GM21390 (cell line): ENCODE measurements at regions not wholly inside any gene's neighbourhood (a gene's known extent, or its start where the extent isn't known, plus 50 kb on each side); places are given as distances from the start of the nearest gene placed in this dataset.
"Not testable (repeated sequence)": the region's sequence is repeated elsewhere in the genome, so short reads cannot be mapped to it uniquely, and the experiment has no call there.

Experiments used
- ATAC-seq: cut with Tn5 transposase; IDR thresholded peaks from one replicate; pipeline ENCODE4 v1.9.1; 2021; ENCODE audit not compliant: unreplicated experiment

DNA sequence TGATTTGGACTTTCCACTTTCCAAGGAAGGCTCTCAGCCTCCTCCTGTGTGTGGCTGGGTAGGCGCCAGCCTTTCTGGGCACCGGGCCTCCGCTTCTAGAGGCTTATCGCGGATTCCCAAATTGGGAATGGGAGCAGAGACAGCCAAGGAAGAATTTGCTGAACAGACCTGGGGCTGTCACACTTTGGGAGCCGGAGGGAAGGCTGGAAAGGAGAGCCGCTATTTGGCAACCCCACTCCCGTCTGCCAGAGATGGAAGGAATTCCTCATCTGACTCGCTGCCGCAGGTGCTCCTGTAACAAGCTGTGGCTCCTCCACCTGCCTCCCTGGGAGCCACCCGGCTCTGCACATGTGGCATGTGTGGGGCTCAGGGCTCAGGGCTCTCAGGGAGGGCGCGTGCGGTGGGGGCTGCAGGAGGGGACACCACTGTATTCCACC lies 50.8 kb upstream of the ECHDC3 start:
- ATAC-seq: no peak

DNA sequence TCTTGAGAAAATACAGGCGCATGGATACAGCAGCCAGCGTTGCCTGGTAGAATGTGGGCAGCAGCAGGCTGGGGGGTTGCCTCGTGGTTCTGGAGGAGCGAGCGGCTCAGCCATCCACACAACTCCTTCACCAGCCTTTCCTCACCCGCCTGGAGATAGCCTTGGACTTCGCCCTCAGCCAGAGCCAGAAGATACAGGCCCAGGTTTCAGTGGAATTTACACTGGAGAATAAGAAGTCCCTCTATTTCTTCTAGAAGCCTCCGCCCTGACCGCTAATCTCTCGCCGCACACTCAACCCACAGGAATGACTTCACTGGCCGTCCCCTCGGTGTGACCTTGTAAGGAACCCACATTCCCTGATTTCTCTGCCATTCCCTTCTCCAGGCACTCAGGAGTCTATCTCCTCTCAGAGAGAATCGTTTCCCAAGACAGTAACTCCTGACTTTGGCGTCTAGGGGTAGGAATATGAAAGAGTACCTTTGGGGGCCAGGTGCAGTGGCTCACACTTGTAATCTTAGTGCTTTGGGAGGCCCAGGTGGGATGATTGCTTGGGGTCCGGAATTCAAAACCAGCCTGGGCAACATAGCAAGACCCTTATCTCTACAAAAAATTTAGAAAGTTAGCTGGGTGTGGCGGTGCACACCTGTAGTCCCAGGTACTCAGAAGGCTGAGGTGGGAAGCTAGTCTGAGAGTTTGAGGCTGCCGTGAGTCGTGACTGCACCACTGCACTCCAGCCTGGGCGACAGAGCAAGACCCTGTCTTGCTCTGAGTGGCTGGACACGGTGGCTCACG lies 52.0 kb upstream of the ECHDC3 start:
- no peak for ATAC-seq

DNA sequence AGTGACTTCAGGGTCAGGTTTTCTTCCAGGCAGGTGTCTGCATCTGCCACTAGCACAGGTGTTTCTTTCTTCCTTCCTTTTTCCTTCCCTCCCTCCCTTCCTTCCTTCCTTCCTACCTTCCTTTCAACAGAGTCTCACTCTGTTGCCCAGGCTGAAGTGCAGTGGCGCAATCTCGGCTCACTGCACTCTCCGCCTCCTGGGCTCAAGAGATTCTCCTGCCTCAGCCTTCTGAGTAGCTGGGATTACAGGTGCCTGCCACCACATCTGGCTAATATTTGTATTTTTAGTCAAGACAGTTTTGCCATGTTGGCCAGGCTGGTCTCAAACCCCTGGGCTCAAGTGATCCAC lies 53.8 kb upstream of the ECHDC3 start:
- not testable (repeated sequence) for ATAC-seq

DNA sequence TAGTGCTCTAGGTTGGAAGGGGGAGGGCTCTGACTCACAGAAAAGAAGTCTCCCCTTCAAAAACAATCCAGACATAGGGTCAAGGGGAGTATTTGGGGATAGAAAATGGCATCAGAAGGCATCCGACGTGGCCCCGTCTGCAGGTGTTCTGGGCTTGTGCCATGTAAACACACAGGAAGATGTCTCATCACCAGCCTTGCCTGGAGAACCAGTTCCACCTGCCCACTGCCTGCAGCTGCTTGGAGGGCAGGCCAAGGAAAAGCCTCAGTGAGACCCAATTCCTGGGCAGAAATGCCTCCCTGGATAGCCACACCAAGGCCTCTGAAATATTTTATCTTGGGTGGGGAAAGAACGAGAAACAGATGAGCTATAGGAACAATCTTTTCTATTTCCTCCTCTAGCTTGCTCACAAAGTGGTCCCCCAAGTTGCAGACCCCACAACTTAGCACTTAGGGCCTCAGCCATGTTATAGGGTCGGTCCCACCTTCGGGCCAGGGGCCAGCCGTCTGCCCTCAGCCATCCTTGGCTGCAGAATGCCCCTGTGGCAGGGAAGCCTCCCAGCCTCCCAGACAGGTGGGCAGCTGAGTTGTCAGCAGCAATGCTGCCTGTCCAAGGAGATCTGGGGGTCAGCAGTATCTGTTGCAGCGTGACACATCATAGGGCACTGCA lies 54.3 kb upstream of the ECHDC3 start:
- ATAC-seq: no peak

DNA sequence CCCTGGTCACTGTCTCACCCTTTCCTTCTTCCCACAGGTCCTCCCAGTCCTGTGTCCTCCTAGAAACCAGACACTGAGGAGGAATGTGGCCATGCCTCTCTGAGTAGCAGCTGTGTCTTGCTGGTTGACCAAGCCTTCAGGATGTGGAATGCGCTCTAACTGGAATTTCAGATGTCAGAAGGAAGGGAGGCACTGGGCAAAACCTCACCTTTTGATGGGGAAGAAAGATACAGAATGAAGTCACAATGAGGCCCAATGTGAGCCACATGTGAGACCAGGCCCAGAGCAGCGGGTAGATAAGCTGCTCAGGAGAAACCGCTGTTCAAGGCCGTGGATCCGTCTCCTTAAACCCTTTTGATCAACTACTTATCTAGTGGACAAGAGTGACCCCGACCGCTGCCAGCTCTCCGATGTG lies 54.8 kb upstream of the ECHDC3 start:
- no peak for ATAC-seq

DNA sequence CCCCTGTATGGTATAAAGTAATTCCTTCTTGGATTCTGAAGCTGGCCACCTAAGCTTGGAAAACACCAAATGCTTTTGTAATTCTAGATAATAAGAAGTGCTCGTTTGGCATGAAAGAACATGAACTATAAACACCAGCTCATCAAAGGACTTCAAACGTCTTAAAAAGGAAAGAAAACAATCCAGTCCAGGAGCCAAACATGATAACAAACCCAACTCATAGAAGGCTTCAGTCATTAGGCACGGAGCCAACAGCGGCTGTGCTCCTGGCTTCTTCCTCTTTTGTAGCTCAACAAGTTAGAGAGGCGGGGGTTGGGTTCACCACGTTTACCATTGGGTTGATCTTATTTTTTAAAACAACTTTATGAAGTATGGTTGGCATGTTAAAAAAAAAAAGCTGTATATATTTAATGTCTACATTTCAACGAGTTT lies 56.4 kb upstream of the ECHDC3 start:
- no peak for ATAC-seq

DNA sequence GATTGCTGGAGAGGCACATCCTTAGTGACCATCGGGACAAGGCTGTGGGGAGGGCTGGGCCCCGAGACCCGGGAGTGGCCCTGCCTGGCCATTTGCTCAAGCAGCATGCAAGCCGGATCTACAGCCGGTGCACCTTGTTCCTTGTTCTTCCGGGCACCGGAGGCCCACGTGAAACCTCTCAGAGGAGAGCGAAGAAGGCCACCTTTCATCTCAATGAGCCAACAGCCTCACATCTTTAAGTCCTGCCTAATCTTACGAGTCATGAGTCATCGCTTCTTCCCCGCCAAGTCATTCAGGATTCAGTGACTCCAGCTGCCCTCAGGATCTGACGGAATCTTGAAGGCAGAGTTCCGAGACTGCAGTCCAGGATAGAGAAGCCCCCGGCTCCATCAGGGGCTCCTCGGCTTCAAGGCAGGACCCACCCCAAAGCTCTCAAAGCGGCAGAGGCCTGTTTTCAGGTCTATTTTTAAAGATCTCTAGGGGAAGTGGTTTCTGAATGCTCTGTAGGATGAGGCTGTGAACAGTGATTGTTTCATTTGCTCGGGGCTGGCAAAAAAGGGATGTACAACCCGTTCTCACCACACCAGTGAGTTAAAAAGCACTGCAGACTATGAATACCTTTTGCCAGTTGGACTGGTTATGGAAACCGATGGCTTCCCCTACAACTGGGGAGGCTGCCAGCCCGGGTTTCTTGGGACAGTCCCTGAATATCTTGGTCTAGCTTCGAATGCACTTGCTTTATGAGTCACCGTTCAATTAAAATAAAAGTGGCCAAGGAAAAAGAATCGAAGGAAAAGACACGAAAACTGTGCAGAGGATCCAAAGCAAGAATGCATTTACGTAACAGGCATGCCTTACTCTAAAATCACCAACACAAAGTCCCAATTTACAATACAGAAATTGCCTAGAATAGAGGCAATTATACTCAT lies 57.2 kb upstream of the ECHDC3 start:
- ATAC-seq: peak; percentile 65

DNA sequence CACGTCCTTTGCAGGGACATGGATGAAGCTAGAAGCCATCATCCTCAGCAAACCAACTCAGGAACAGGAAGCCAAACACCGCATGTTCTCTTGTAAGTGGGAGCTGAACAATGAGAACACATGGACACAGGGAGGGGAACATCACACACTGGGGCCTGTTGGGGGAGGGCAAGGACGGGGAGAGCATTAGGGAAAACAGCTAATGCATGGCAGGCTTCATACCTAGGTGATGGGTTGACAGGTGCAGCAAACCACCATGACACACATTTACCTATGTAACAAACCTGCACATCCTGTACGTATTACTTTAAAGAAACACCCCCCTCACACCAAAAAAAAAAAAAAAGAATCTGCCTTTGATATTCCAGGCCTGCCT lies 57.9 kb upstream of the ECHDC3 start:
- ATAC-seq: peak; percentile 9

DNA sequence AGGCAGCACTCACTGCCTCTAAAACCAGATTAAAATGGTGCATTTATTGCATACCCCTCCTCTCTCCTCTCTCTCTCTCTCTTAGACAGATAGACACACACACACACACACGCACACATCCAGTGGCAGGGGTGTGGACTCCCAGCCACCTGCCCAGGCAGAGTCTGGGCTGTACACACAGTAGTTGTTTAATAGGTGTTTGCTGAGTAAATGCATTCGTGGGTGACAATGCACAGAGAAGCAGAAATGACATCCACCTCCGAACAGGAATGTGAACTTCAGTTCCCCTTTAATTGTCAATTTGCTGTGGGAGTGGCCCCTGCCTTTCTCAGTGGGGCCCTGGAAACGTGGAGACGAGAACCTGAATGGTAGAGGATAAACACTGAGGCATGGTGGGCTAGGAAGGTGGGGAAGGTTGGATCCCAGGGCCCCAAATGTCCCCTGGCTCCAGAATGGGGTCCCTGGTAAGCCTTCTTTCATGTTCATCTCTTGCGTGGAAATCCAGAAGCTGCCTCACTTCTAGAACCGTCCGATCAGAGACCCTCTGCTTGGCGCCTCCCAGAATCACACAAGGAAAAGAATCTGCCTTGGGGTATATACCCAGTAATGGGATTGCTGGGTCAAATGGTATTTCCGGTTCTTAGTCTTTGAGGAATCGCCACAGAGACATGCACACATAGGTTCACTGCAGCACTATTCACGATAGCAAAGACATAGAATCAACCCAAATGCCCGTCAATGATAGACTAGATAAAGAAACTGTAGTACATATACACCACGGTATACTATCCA lies 58.5 kb upstream of the ECHDC3 start:
- ATAC-seq: no peak

DNA sequence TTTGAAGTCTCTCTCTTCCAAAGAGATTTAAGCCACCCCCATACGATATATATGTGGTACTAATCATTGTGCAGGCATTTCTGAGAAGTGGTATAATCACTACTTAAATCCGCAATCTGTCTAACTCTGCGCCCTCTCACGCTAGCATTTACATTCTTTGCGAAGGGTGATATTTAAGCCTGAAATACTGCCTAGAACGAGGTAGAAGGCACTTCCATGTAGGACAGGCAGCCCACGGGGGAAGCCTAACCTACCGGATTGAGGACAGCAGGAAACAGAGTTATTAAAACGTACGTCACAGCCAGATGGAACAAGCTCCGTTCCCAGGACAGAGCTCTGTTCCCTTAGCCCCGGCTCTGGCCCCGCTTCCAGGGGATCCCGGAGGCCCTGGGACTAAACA lies 59.3 kb upstream of the ECHDC3 start:
- no peak for ATAC-seq

DNA sequence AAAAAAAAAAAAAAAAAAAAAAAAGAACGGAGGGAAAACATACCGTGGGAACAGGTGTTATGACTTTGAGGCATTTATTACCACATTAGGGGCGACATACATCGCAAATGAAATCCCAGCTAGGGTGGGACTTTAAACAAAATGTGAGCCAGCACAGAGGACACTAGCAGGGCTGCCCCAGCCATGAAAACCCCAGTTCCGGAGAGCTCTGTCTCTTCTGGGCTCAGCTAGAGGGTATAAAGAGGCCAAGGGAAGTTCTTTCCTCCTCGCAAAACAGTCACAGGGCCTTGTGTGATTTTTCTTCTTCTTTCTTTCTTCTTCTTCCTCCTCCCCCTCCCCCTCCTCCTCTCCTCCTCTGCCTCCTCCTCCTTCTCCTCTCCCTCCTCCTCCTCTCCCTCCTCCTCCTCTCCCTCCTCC lies 59.9 kb upstream of the ECHDC3 start:
- ATAC-seq: no peak

DNA sequence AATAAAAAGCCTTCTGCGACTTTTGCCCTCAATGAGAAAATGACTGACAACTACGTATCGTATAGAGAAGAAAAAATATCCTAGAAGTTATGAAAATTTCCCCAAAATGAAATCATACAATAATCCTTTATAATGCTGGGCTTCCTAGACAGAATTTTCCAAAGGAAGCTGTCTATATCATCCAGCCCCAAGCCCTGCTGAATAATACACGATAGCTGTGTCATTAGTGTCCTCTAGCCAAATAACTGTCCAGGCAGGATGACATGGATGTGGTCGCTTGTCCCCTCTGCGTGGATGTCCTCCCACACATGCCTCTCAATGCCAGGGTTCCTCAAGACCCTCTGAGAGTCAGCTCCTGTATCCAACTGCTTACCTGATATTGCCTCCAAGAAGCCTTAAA lies 61.7 kb upstream of the ECHDC3 start:
- no peak for ATAC-seq

DNA sequence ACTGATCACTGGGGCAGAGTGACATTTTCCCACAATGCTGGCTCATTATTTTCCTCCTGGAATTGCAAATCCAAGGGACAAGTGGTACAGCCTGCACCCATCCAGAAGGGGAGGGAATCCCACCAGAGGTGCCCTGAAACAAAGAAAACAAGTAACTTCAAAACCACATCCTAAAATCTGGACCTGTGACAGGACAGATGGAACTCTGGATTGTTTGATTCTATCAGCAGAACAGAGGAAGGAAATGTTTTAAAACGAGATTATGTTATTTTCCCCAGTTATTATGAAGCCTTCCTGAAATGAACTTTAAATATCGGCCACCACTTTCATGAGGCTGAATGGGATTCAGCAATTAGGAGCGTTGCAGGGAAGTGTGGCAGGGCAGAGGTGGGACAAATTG lies 62.2 kb upstream of the ECHDC3 start:
- ATAC-seq: no peak

DNA sequence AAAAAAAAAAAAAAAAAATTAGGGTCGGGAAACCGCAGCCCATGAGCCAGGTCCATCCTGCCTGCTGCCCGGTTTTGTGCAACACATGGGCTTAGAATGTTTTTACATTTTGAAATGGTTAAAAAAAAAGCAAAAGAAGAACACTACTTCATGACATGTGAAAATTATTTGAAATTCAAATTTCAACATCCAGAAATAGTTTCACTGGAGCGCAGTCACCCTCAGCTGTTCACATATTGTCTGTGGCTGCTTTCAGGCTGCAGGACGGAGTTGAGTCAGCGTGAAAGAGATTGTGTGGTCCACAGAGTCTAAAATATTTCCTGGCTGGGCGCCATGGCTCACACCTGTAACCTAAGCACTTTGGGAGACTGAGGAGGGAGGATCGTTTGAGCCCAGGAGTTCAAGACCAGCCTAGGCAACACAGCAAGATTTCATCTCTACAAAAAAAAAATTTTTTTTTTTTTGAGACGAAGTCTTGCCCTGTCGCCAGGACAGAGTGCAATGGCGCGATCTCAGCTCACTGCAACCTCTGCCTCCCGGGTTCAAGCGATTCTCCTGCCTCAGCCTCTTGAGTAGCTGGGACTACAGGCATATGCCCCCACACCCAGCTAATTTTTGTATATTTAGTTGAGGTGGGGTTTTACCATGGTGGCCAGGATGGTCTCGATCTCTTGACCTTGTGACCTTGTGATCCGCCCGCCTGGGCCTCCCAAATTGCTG lies 63.9 kb upstream of the ECHDC3 start:
- peak; percentile 80 for ATAC-seq

DNA sequence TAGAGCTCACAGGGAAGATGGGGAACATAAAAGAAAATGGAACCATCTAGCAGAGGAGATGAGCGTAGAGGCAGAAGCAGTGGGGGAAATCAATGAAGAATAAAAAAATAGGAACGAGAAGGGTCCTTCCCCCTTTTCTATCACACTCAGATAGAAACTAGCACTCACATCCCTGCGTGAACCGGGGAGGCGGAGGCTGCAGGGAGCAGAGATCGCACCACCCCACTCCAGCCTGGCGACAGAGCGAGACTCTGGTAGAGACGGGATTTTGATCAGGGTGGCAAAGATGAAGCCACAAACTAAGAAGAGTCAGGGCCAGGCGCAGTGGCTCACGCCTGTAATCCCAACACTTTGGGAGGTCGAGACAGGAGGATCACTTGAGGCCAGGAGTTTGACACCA lies 64.7 kb upstream of the ECHDC3 start:
- peak; percentile 24 for ATAC-seq

DNA sequence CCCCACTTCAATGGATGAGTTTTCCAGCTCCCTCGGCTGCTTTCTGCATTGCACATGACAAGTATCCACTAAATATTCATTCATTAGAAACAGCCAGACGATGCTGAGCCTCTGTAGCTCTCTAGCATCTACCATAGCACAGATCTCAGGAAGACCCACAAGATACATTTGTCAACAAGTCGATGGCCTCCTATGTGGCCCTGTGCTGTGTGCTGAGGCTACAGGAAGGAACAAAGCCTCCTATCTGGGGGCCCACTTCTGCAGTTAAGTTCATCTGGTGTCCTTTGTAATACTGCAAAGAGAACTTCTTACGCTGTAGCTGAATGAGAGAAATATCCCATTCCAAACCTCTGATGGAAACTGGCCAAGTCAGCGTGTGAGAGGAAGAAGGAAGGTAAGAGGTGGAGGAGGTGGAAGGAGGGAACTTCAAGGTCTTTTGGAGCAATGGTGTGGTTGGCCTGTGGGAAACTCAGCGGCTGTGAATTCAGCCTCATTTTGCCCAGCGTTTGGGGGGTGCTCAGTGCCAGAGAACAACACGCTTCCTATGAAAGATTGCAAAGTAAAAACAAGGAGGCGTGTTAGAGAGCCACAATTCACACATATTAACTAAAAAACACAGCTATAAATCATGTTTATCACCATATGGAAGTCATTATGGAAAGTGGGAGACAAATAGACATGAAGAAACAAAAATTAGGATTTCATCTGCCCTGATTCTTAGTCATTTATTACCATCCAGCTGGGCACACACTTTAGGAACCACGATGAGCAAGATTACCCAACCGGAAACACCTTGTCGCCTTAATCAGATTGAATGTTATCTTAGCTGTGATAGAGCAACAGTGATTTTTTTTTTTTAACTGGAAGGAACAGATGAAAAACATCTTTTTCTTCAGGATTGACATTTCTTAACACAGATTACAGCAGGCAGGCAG lies 62.2 kb upstream of the USP6NL start:
- no peak for ATAC-seq

DNA sequence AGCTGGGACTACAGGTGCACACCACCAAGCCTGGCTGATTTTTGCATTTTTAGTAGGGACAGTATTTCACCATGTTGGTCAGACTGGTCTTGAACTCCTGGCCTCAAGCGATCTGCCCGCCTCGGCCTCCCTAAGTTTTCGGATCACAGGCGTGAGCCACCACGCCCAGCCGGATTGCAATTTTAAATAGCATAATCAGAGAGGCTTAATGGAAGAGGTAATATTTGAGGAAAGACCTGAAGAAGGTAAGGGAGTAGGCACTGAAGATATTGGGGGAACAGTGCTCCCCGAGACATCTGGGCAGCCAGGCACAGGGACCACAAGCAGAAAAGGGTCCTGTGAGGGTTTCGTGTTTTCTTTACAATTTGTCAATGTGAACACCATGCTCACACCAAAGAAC lies 61.4 kb upstream of the USP6NL start:
- no peak for ATAC-seq

DNA sequence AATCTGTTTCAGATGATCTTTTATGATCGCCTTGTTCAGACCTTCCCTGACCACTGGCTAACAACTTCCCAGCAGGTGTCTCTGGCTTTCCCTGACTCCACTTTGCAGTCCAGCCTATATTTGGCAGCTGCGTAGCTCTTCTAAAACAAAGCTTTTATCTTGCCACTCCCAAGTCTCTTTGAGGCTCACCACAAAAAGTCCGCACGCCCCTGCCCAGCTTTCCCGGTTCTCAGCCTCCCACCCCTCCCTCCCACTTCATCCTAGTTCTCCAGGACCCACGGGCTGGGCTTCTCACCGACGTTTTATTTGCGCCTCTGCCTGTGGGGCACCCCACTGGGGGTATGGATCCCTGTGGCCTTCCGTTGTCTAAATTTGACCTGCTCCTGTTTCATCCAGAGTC lies 58.9 kb upstream of the USP6NL start:
- no peak for ATAC-seq
